ENCODE measurements at regions not wholly inside any gene's neighbourhood (a gene's known extent, or its start where the extent isn't known, plus 50 kb on each side); places are given as distances from the start of the nearest gene placed in this dataset.

GRCh38 chr2:104385743-104386142 lies 468.2 kb upstream of the POU3F3 start:
- TF ChIP-seq EZH2 (IDR thresholded peaks at IDR 0.05; ENCODE audit: insufficient read depth, poor library complexity, severe bottlenecking) = no peak
- no peak for TF ChIP-seq EZH2phosphoT487 (IDR thresholded peaks at IDR 0.05; ENCODE audit: insufficient read depth, low read depth)

Data from GM23248 (cell line).